WERI-Rb-1 (cell line): ENCODE measurements at regions not wholly inside any gene's neighbourhood (a gene's known extent, or its start where the extent isn't known, plus 50 kb on each side); places are given as distances from the start of the nearest gene placed in this dataset.
"Not testable (repeated sequence)": the region's sequence is repeated elsewhere in the genome, so short reads cannot be mapped to it uniquely, and the experiment has no call there.

Experiments
- DNase-seq: peaks from one replicate; pipeline ENCODE4 v3.0.0-alpha.2; 2020
- H3K27ac ChIP-seq: fragments of 250-450 bp; sonication (Bioruptor Pico); 2 replicates; pipeline ENCODE4 v1.5.1; 2020; ENCODE audit warnings: mild to moderate bottlenecking, moderate library complexity
- H3K27me3 ChIP-seq: fragments of 250-450 bp; sonication (Bioruptor Pico); 2 replicates; pipeline ENCODE4 v1.5.1; 2021; ENCODE audit warnings: mild to moderate bottlenecking, low read depth, moderate library complexity; ENCODE audit not compliant: insufficient read depth, severe bottlenecking
- H3K36me3 ChIP-seq: fragments of 250-450 bp; sonication (Bioruptor Pico); 2 replicates; pipeline ENCODE4 v1.5.1; 2020; ENCODE audit warnings: mild to moderate bottlenecking, moderate library complexity
- H3K4me3 ChIP-seq: 2 replicates; pipeline ENCODE4 v1.5.1; 2011; ENCODE audit warnings: low read depth, mild to moderate bottlenecking, control low read depth, low read length
- H3K9me3 ChIP-seq: fragments of 250-450 bp; sonication (Bioruptor Pico); 2 replicates; pipeline ENCODE4 v1.5.1; 2021; ENCODE audit warnings: mild to moderate bottlenecking, moderate library complexity; ENCODE audit not compliant: severe bottlenecking

DNA sequence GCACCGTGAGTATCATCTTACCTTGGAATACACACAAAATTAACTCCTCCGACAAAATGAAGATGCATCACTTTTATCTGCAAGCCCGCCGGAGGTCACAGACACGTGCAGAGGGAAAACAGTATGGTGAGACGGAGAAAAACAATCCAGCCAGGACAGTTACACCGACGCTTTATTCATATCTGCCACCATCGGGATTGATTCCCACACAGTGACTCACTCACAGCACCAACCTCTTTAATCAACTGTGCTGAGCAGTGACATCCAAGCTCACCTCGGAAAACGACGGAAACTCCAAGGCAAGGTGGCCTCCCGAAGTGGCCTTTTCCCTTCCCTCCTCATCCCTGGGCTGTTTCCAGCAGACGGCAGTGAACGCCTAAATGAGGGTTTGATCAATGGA, 151.8 kb downstream of the NPIPA8 start:
- H3K4me3 ChIP-seq, H3K27me3 ChIP-seq, H3K27ac ChIP-seq, H3K9me3 ChIP-seq, H3K36me3 ChIP-seq, DNase-seq: not testable (repeated sequence)

DNA sequence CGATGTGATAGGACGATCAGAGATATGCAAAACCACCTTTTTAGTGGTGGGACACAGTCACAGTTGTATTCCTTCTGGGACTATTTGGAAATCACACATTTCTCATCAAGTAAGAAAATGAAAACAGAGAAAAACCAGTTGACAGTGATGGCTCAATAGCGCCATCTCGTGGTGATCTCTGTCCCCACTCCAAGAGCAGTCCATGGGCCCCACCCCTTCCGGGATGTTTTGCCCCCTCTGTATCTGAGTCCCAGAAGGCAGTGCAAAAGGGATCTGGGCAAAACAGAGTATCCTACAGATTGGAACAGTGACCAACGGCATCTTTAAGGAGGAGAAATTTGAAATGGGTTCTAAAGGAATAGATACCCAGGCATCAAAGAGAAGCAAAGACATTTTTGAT, 155.5 kb downstream of the NPIPA8 start:
- H3K27me3 ChIP-seq, H3K27ac ChIP-seq, H3K36me3 ChIP-seq, DNase-seq, H3K4me3 ChIP-seq, H3K9me3 ChIP-seq: not testable (repeated sequence)

DNA sequence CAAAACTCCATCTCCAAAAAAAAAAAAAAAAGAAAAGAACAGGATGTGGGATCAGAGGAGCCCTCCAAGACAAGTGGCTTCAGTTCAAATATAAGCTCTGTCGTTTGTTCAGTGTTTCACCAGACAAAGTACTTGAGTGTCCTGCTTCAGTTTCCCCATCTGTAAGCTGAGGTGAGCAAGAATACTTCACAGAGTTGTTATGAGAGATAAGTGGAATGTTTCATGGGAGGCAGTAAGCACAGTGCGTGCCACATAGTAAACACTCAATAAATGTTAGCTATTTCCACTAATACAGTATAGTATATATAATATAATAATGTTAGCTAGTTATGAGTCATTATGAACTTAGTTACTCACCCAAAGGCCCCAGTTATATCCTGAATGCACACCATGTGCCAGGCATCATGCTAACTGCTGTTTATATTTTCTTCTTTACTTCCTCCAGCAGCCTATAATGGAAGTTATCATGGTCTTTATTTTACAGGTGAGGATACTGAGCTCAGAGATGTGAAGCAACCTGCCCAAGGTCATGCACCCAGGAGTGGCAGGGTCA, 162.5 kb downstream of the NPIPA8 start:
- DNase-seq, H3K36me3 ChIP-seq, H3K9me3 ChIP-seq, H3K27me3 ChIP-seq, H3K4me3 ChIP-seq, H3K27ac ChIP-seq: not testable (repeated sequence)

DNA sequence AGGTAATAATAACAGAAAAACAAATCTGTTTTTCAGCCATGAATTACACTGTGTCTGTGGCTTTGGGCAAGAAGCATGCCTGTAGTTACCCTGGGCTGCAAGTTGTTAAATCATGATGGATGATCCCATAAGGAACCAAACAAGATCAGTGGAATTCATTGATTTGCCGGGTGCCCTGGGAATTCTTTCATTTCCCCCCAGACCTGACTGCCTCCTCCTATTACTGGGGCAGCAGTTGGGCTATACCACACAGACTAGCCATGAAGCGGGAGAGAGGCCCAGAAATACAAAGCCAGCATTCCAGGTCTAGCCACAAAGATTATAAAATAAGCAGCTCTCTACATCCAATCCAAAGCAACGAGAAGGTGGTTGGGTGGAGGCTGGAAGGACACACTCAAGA, 174.2 kb downstream of the NPIPA8 start:
- H3K9me3 ChIP-seq, DNase-seq, H3K27me3 ChIP-seq, H3K4me3 ChIP-seq, H3K36me3 ChIP-seq, H3K27ac ChIP-seq: not testable (repeated sequence)

DNA sequence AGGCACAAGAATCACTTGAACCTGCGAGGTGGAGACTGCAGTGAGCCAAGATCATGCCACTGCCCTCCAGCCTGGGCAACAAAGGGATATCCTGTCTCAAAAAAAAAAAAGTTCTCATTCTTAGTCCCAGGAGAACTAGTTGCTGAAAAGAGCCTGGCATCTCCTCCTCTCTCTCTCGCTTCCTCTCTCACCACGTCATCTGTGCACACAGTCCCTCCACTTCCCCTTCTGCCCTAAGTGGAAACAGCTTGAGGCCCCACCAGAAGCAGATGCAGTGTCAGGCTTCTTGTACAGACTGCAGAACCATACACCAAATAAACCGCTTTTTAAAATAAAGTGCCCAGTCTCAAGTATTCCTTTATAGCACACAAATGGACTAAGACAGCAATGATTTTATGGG, 175.3 kb downstream of the NPIPA8 start:
- H3K27ac ChIP-seq, H3K4me3 ChIP-seq, H3K27me3 ChIP-seq, H3K9me3 ChIP-seq, H3K36me3 ChIP-seq, DNase-seq: not testable (repeated sequence)

DNA sequence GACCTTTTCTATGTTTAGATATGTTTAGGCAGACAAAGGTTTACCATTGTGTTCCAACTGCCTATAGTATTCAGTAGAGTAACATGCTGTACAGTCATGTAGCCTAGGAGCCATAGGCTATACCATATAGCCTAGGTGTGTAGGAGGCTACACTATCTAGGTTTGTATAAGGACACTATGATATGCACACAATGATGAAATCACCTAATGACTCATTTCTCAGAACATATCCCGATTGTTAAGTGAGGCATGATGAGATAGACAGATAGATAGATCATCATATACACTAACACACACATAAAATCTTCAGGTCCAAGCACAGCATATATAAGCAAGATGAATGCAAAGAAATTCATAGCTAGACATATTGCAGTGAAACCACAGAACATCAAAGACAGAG, 177.4 kb downstream of the NPIPA8 start:
- DNase-seq, H3K27me3 ChIP-seq, H3K4me3 ChIP-seq, H3K27ac ChIP-seq, H3K36me3 ChIP-seq, H3K9me3 ChIP-seq: not testable (repeated sequence)

DNA sequence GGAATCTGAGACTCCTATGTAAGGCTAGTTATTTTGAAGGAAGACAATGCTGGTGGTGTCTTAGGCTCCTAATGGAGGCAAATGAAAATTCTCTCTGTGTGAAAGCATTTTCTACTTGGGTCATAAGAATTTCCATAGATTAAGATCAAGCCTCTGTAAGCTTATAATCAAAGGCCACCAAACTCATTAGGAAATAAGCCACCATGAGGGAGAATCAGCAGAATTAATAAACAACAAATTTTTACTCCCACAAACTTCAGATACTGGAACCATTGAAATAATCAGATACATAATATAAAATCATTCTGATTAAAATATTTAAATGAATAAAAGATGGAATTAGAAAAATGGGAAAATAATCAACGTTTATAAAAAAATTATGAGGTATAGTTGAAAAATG, 178.7 kb downstream of the NPIPA8 start:
- H3K27ac ChIP-seq, H3K36me3 ChIP-seq, H3K4me3 ChIP-seq, DNase-seq, H3K9me3 ChIP-seq, H3K27me3 ChIP-seq: not testable (repeated sequence)

DNA sequence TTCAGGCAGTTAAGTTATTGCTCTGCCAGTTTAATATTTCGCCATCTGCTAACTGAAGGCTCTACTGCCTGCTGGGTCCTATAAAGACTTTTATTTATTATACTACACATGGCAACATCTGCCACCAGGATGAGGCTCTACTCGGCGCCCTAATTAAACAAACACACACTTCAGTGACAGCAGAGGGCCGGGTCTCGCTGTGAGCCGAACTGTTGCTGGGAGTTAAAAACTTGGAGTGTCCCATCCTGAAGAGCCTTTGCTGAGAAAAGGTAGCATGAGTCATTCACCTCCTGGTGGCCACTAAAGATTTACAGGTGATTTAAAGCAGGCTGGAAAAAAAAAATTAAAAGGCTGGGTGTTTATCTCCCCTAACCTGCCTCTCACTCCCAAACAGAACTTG, 183.7 kb downstream of the NPIPA8 start:
- DNase-seq = peak; percentile 23
- H3K27me3 ChIP-seq = not testable (repeated sequence)

DNA sequence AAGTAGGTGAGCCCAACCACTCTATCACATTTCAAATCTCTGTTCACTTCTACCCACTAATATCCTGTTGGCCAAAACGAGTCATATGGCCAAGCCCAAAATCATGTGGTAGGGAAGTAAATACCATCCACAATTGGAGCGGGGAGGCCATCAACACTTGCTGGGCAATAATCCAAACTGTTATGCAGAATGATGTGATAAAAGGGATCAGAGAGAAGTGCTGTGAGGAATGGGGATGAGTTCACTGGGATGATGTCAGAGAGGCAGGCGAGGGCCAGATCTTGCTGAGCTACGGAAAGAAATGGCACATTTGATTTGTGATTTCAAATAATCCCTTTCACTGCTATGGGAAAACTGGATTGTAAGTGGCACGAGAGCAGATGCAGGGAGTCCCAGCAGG, 188.4 kb downstream of the NPIPA8 start:
- DNase-seq, H3K27me3 ChIP-seq, H3K27ac ChIP-seq: not testable (repeated sequence)

More for the DNA sequence above, 183.7 kb downstream of the NPIPA8 start:
- not testable (repeated sequence) for H3K27ac ChIP-seq, H3K4me3 ChIP-seq, H3K36me3 ChIP-seq, H3K9me3 ChIP-seq

DNA sequence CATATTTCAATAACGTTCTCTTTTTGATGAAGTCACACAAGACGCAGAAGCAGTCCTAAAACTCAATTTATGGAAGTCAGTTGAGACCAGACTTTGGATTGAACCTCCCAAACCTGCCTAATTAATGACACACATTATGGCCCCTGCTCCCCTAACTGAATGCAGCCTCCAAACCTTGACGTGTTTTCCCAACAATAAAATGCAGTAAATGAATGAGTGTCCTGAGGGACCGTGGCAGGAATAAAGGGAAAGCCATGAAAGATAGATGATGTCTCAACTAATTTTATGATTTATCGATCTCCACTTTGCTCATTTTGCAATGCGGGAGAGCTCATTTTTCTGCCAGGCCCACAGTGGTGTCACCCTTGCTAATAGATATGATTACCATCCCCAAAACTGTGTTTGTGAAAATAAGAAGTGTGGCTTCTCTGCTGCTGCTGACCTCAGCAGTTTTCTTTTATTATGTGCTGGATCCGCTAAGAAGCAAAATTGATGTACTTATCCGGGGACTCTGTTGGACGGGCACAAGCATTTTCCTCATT, 189.9 kb downstream of the NPIPA8 start:
- not testable (repeated sequence) for H3K36me3 ChIP-seq, DNase-seq, H3K9me3 ChIP-seq, H3K27me3 ChIP-seq, H3K4me3 ChIP-seq, H3K27ac ChIP-seq

More for the DNA sequence above, 188.4 kb downstream of the NPIPA8 start:
- H3K4me3 ChIP-seq, H3K9me3 ChIP-seq, H3K36me3 ChIP-seq: not testable (repeated sequence)

DNA sequence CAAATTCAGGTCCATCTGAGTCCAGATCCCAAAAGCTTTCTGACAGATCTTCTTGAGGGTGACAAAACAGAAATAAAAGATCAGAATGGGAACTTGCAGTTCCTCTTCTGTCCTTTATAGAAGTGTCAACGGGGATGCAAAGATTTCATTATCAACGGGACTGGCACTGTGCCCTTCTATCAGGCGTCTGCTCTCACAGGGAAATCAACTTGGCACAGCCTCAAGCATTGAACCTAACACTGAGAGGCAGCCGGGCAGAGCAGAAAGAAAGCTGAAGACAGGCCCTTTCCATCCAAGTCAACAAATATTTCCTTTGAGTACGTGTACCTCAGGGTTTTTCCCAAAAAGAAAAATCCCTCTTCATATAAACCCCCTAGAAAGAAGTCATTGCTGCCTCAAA, 194.5 kb downstream of the NPIPA8 start:
- not testable (repeated sequence) for H3K9me3 ChIP-seq

DNA sequence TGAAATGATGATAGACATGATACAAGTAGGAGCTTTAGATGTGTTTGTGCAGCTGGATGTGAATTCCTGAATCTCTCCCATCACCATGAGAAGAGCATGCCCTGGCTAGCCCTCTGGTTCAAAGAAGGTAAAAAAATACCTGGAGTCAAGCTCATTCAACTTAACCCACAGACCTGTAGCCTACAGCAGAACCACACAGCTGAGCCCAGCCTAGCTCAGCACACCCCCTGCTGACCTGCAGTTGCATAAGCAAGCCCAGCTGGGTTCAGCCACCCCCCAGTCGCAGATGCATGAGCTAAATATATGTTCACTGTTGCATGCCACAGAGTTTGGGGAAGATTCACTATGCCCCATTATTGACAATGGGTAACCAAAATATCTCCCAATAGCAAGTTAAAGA, 200.2 kb downstream of the NPIPA8 start:
- not testable (repeated sequence) for H3K4me3 ChIP-seq, DNase-seq, H3K9me3 ChIP-seq, H3K36me3 ChIP-seq, H3K27me3 ChIP-seq, H3K27ac ChIP-seq

More for the DNA sequence above, 194.5 kb downstream of the NPIPA8 start:
- H3K27me3 ChIP-seq, H3K27ac ChIP-seq, H3K4me3 ChIP-seq, DNase-seq, H3K36me3 ChIP-seq: not testable (repeated sequence)

DNA sequence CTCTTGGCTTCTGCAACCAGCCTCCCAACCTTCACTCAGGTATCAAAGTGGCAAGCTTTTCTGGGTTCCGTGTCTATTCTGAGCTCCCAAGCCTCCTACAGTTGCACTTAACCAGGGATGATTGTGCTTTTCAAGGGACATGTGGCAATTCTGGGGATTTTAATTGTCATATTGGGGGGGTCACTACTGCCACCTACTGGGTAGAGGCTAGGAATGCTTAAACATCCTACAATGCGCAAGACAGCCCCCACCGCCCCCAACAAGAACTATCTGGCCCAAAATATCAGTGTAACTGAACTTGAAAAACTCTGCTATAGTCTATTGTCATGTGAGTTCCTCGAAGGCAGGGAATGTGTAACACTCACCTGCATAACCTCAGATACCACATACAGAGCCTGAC, 201.5 kb downstream of the NPIPA8 start:
- not testable (repeated sequence) for H3K4me3 ChIP-seq, H3K9me3 ChIP-seq, H3K27ac ChIP-seq, DNase-seq, H3K36me3 ChIP-seq, H3K27me3 ChIP-seq
